GM19372 (cell line): ENCODE measurements at regions not wholly inside any gene's neighbourhood (a gene's known extent, or its start where the extent isn't known, plus 50 kb on each side); places are given as distances from the start of the nearest gene placed in this dataset.

Source experiments
- ATAC-seq: cut with Tn5 transposase; IDR thresholded peaks from one replicate; pipeline ENCODE4 v1.9.1; 2021; ENCODE audit warnings: mild to moderate bottlenecking, low read depth, moderate library complexity; ENCODE audit not compliant: unreplicated experiment

- no peak for ATAC-seq
Measured at GRCh38 chr21:16283516-16283915, 553.7 kb downstream of the USP25 start.

- no peak for ATAC-seq
Measured at GRCh38 chr21:16285605-16286126, 555.9 kb downstream of the USP25 start.

- ATAC-seq, result no peak
Measured at GRCh38 chr21:16287046-16287445, 557.3 kb downstream of the USP25 start.

GRCh38 chr21:16291296-16291695, 561.5 kb downstream of the USP25 start:
- no peak for ATAC-seq

GRCh38 chr21:16294128-16294527, 564.3 kb downstream of the USP25 start:
- no peak for ATAC-seq

- ATAC-seq, result no peak
Measured at GRCh38 chr21:16302851-16303282, 573.1 kb downstream of the USP25 start.

- ATAC-seq, result no peak
Measured at GRCh38 chr21:16304174-16305095, 574.7 kb downstream of the USP25 start.

GRCh38 chr21:16305686-16306085, 575.9 kb downstream of the USP25 start:
- ATAC-seq, result no peak

GRCh38 chr21:16307256-16307655, 577.5 kb downstream of the USP25 start:
- no peak for ATAC-seq

- no peak for ATAC-seq
Measured at GRCh38 chr21:16308269-16308668, 578.5 kb downstream of the USP25 start.

GRCh38 chr21:16309250-16309971, 579.6 kb downstream of the USP25 start:
- no peak for ATAC-seq

GRCh38 chr21:16310176-16310575, 580.4 kb downstream of the USP25 start:
- no peak for ATAC-seq

- ATAC-seq, result no peak
Measured at GRCh38 chr21:16311229-16311628, 581.4 kb downstream of the USP25 start.

- ATAC-seq, result no peak
Measured at GRCh38 chr21:16312321-16312720, 582.5 kb downstream of the USP25 start.

- no peak for ATAC-seq
Measured at GRCh38 chr21:16315223-16315622, 585.4 kb downstream of the USP25 start.

- ATAC-seq, result no peak
Measured at GRCh38 chr21:16318651-16319300, 589.0 kb downstream of the USP25 start.

GRCh38 chr21:16320110-16320509, 590.3 kb downstream of the USP25 start:
- no peak for ATAC-seq

GRCh38 chr21:16322454-16322853, 592.7 kb downstream of the USP25 start:
- ATAC-seq, result no peak

GRCh38 chr21:16323596-16323995, 593.8 kb downstream of the USP25 start:
- no peak for ATAC-seq

- ATAC-seq, result no peak
Measured at GRCh38 chr21:16324630-16325029, 594.8 kb downstream of the USP25 start.
